Activated CD4-positive, alpha-beta T cell treated with anti-CD3 and anti-CD28 coated beads for 24 hours (primary cell): ENCODE measurements at regions not wholly inside any gene's neighbourhood (a gene's known extent, or its start where the extent isn't known, plus 50 kb on each side); places are given as distances from the start of the nearest gene placed in this dataset.
"Not testable (repeated sequence)": the region's sequence is repeated elsewhere in the genome, so short reads cannot be mapped to it uniquely, and the experiment has no call there.

Source experiments
- DNase-seq, 2 donors: peaks; one replicate each; pipeline ENCODE4 v3.0.0-alpha.2; 2020; ENCODE audit warnings: low read depth in 2 of 2

GRCh38 chr5:154620411-154620810 lies 134.8 kb upstream of the LARP1 start:
- no peak for DNase-seq

- no peak for DNase-seq
Measured at GRCh38 chr5:154618696-154619095, 136.5 kb upstream of the LARP1 start.

GRCh38 chr5:154614595-154614994 lies 136.6 kb upstream of the HAND1 start:
- DNase-seq = no peak

GRCh38 chr5:154614125-154614524 lies 136.1 kb upstream of the HAND1 start:
- DNase-seq = no peak

GRCh38 chr5:154612666-154613065 lies 134.6 kb upstream of the HAND1 start:
- no peak for DNase-seq

- no peak for DNase-seq
Measured at GRCh38 chr5:154611341-154611767, 133.3 kb upstream of the HAND1 start.

- peak; percentile 53 to 65 for DNase-seq
Measured at GRCh38 chr5:154610321-154611154, 132.5 kb upstream of the HAND1 start.

GRCh38 chr5:154609251-154609650 lies 131.2 kb upstream of the HAND1 start:
- DNase-seq = no peak

- no peak for DNase-seq
Measured at GRCh38 chr5:154608531-154609011, 130.5 kb upstream of the HAND1 start.

- no peak for DNase-seq
Measured at GRCh38 chr5:154607746-154608145, 129.7 kb upstream of the HAND1 start.

GRCh38 chr5:154606246-154606645 lies 128.2 kb upstream of the HAND1 start:
- no peak for DNase-seq

- DNase-seq = no peak
Measured at GRCh38 chr5:154603953-154604679, 126.1 kb upstream of the HAND1 start.

- no peak for DNase-seq
Measured at GRCh38 chr5:154603485-154603884, 125.5 kb upstream of the HAND1 start.

GRCh38 chr5:154603011-154603410 lies 125.0 kb upstream of the HAND1 start:
- no peak for DNase-seq

- no peak for DNase-seq
Measured at GRCh38 chr5:154601014-154601413, 123.0 kb upstream of the HAND1 start.

- no peak for DNase-seq
Measured at GRCh38 chr5:154598021-154598420, 120.0 kb upstream of the HAND1 start.

- not testable (repeated sequence) for DNase-seq
Measured at GRCh38 chr5:154596844-154597243, 118.8 kb upstream of the HAND1 start.

- DNase-seq = no peak
Measured at GRCh38 chr5:154595662-154596061, 117.6 kb upstream of the HAND1 start.

- no peak for DNase-seq
Measured at GRCh38 chr5:154593796-154594195, 115.8 kb upstream of the HAND1 start.

GRCh38 chr5:154593071-154593470 lies 115.0 kb upstream of the HAND1 start:
- no peak for DNase-seq

- DNase-seq = no peak
Measured at GRCh38 chr5:154590093-154590724, 112.2 kb upstream of the HAND1 start.

- no peak for DNase-seq
Measured at GRCh38 chr5:154589511-154589910, 111.5 kb upstream of the HAND1 start.
